Tibial artery (tissue), 4 donors: ENCODE measurements at regions not wholly inside any gene's neighbourhood (a gene's known extent, or its start where the extent isn't known, plus 50 kb on each side); places are given as distances from the start of the nearest gene placed in this dataset.

ENCODE experiments used
- DNase-seq, 2 donors: peaks; one replicate each; pipeline ENCODE4 v3.0.0-alpha.2; 2019
- H3K27ac ChIP-seq, 2 donors: fragments of 200-600 bp; sonication (generic) in 1 of 2; 1 replicate in 1 of 2; 2 replicates in 1 of 2; pipeline ENCODE4 v1.5.1; 2018 to 2019; ENCODE audit warnings: mild to moderate bottlenecking in 1 of 2
- H3K27me3 ChIP-seq, 2 donors: fragments of 200-600 bp; sonication (generic) in 1 of 2; one replicate each; pipeline versions ENCODE4 v1.5.1 to v1.6.0; 2016 to 2019
- H3K36me3 ChIP-seq, 3 donors: fragments of 200-600 bp; sonication (generic) in 2 of 3; one replicate each; pipeline ENCODE4 v1.5.1; 2016 to 2019; ENCODE audit warnings: mild to moderate bottlenecking in 2 of 3
- H3K4me1 ChIP-seq, 4 donors: fragments of 200-600 bp; sonication (generic) in 2 of 4; 1 replicate in 3 of 4; 2 replicates in 1 of 4; pipeline ENCODE4 v1.5.1; 2016 to 2019
- H3K4me3 ChIP-seq, 2 donors: fragments of 200-600 bp; sonication (generic) in 1 of 2; 1 replicate in 1 of 2; 2 replicates in 1 of 2; pipeline ENCODE4 v1.5.1; 2018 to 2019; ENCODE audit warnings: mild to moderate bottlenecking in 2 of 2
- H3K9me3 ChIP-seq, 3 donors: fragments of 200-600 bp; sonication (generic) in 1 of 3; one replicate each; pipeline ENCODE4 v1.5.1; 2016 to 2019
- intact Hi-C: fragments of 100-400 bp; cut with DNase I; formaldehyde crosslinking; loops from one replicate; pipeline ENCODE4 v1.15.0; 2023; ENCODE audit warnings: low total_unique reads
- TF ChIP-seq, protein P1 (sequence below), 2 experiments: fragments of 200-600 bp in 1 of 2; fragments of 450-650 bp in 1 of 2; IDR thresholded peaks; one replicate each; pipeline ENCODE4 v1.5.1; 2017 to 2019; ENCODE audit warnings: antibody characterized with exemption in 2 of 2, mild to moderate bottlenecking in 1 of 2, moderate library complexity in 1 of 2

DNA sequence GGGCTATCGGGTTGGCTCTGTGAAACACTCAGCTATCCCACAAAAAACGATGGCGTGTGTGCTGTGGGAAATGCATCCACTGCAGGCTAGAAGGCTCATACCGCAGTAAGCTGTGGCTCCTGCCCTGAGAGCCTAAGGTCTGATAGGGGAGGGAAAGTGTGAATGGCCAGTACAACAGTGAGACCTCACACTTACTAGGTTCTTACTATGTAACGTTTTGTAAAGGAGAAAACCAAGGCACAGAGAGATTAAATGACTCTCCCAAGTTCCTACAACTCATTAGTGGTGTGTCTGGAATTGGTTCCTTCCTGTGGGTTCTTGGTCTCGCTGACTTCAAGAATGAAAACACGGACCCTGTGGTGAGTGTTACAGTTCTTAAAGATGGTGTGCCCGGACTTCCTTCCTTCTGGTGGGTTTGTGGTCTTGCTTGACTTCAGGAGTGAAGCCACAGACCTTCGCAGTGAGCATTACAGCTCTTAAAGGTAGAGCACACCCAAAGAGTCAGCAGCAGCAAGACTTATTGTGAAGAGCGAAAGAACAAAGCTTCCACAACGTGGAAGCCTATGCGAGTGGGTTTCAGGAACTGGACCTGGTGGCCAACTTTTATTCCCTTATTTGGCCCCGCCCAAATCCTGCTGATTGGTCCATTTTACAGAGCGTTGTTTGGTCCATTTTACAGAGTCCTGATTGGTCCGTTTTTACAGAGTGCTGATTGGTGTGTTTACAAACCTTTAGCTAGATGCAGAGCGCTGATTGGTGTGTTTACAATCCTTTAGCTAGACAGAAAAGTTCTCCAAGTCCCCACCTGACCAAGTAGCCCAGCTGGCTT is 161.7 kb downstream of the POLR2M start:
- H3K4me1 ChIP-seq: no peaks in the 10 kb centered on the region
- no peaks in the 10 kb centered on the region for H3K36me3 ChIP-seq
- intact Hi-C loops: loop anchor here (5.0 to 10.0 kb wide), 2 partner anchors 113 to 199 kb away; partner anchors contain the start of gene ALDH1A2
- no peaks in the 10 kb centered on the region for H3K9me3 ChIP-seq
- H3K4me3 ChIP-seq: no peak overlapping the region
- DNase-seq: no peak
- TF ChIP-seq, protein P1, sequence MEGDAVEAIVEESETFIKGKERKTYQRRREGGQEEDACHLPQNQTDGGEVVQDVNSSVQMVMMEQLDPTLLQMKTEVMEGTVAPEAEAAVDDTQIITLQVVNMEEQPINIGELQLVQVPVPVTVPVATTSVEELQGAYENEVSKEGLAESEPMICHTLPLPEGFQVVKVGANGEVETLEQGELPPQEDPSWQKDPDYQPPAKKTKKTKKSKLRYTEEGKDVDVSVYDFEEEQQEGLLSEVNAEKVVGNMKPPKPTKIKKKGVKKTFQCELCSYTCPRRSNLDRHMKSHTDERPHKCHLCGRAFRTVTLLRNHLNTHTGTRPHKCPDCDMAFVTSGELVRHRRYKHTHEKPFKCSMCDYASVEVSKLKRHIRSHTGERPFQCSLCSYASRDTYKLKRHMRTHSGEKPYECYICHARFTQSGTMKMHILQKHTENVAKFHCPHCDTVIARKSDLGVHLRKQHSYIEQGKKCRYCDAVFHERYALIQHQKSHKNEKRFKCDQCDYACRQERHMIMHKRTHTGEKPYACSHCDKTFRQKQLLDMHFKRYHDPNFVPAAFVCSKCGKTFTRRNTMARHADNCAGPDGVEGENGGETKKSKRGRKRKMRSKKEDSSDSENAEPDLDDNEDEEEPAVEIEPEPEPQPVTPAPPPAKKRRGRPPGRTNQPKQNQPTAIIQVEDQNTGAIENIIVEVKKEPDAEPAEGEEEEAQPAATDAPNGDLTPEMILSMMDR (IDR thresholded peaks at IDR 0.05): no peak
- H3K27ac ChIP-seq: no peak overlapping the region
- peaks cover 0 to 12% of the 10 kb centered on the region in 2 donors for H3K27me3 ChIP-seq

DNA sequence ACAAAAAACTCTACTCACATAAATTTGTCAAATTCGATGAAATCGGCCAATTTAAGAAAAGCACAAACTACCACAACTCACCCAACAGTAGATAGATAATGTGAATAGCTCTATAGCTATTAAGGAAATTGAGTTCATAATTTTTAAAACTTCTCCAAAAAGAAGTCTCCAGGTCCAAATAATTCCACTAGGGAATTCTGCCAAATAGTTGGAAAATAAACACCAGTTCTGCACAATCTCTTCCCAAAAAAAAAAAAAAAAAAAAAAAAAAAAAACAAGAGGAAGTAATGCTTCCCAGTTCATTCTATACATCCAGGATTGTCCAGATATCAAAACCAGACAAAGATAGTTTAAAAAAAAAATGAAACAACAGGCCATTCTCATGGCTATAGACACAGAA is 164.2 kb downstream of the POLR2M start:
- intact Hi-C loops: no loop called here
- TF ChIP-seq, protein P1 (IDR thresholded peaks at IDR 0.05): no peak
- no peak overlapping the region for H3K4me3 ChIP-seq
- peaks cover 0 to 8% (median 0%) of the 10 kb centered on the region in 3 donors for H3K9me3 ChIP-seq
- no peaks in the 10 kb centered on the region for H3K4me1 ChIP-seq
- no peak overlapping the region for H3K27ac ChIP-seq
- DNase-seq: no peak
- peaks cover 0 to 12% of the 10 kb centered on the region in 2 donors for H3K27me3 ChIP-seq
- H3K36me3 ChIP-seq: no peaks in the 10 kb centered on the region

DNA sequence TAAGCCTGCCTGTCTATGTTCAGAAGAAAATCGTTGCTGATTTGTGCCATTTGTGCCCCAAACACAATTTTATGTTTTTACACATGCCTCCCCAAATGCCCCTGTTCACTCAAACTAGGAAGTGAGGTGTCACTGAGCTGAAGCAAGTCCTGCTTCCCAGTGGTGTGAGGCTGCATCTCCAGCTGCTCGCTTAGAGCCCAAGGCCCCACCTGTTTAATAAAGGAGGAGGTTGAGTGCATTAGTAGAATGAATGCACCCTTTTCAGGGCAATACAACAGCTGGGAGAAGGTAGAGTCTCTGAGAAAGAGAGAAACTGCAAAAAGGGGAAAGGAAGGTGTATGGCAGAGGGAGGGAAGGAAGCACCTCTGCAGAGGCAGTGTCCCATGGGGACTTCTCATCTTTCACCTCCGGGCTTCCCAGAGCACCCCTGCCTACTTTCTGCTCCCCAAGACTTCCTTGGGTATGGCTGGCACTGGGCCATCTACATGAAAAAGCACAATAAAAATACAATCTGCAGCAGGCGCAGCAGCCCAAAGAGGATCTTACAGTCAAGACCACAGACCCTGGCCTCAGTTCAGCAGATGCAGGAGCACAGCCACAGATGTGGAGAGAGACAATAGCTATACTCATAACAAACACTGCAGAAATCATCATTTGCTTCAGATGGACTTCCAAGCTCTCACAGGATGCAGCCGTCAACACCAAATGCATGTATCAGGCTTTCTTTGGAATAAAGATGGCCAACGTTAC is 165.9 kb downstream of the POLR2M start:
- intact Hi-C loops: no loop called here
- H3K27me3 ChIP-seq: peaks cover 0 to 8% of the 10 kb centered on the region in 2 donors
- no peaks in the 10 kb centered on the region for H3K36me3 ChIP-seq
- peaks cover 0 to 11% (median 0%) of the 10 kb centered on the region in 3 donors for H3K9me3 ChIP-seq
- H3K27ac ChIP-seq: no peak overlapping the region
- H3K4me1 ChIP-seq: no peaks in the 10 kb centered on the region
- no peak overlapping the region for H3K4me3 ChIP-seq
- DNase-seq: no peak
- TF ChIP-seq, protein P1 (IDR thresholded peaks at IDR 0.05): no peak

DNA sequence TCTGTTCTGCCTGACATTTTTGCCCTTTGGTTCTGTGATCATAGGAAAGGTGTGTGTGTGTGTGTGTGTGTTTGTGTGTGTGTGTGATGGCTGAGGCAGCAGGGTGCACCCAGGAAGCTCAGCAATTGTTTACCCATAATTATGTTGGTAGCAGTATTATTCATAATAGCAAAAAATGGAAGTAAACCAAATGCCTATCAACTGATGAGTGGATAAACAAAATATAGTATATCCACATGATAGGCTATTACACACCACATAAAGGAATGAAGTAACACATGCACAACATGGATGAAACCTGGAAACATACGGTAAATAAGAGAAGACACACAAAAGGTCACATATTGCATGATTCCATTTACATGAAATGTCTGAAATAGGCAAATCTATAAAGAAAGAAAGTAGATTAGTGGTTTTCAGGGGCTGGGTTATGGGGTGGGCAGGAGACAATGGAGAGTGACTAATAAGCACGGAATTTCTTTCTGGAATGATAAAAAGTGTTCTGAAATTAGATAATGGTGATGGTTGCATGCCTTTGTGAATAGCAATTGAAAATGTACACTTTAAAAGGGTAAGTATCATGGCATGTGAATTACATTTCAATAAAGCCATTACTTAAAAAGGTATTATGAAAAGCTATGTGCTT is 167.2 kb downstream of the POLR2M start:
- H3K27ac ChIP-seq: no peak overlapping the region
- no peak for DNase-seq
- intact Hi-C loops: no loop called here
- no peaks in the 10 kb centered on the region for H3K4me1 ChIP-seq
- no peak overlapping the region for H3K4me3 ChIP-seq
- H3K36me3 ChIP-seq: no peaks in the 10 kb centered on the region
- H3K27me3 ChIP-seq: peaks cover 0 to 4% of the 10 kb centered on the region in 2 donors
- TF ChIP-seq, protein P1 (IDR thresholded peaks at IDR 0.05): no peak
- peaks cover 0 to 11% (median 0%) of the 10 kb centered on the region in 3 donors for H3K9me3 ChIP-seq

DNA sequence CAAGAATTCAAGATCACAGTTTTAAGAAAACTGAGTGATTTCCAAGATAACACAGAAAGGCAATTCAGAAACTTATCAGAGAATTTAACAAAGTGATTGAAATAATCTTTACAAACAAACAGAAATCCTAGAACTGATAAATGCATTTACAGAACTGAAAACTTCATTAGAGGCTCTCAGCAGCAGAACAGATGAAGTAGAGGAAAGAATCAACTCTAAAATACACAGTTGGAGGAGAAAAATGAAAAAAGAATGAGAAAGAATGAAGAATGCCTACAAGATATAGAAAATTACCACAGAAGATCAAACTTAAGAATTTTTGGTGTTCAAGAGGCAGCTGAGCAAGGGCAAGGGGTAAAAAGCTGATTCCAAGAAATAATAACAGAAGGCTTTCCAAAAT is 168.8 kb downstream of the POLR2M start:
- peaks cover 0 to 11% (median 0%) of the 10 kb centered on the region in 3 donors for H3K9me3 ChIP-seq
- H3K27ac ChIP-seq: no peak overlapping the region
- no peak for DNase-seq
- no peaks in the 10 kb centered on the region for H3K4me1 ChIP-seq
- no peak overlapping the region for H3K4me3 ChIP-seq
- H3K27me3 ChIP-seq: peaks cover 0 to 4% of the 10 kb centered on the region in 2 donors
- intact Hi-C loops: loop anchor here (5.0 kb wide), 1 partner anchor 1682 kb away; no protein-coding TSS in a partner anchor
- H3K36me3 ChIP-seq: no peaks in the 10 kb centered on the region
- TF ChIP-seq, protein P1 (IDR thresholded peaks at IDR 0.05): no peak
